Thyroid gland (tissue), 4 donors: ENCODE measurements at regions not wholly inside any gene's neighbourhood (a gene's known extent, or its start where the extent isn't known, plus 50 kb on each side); places are given as distances from the start of the nearest gene placed in this dataset.

Source experiments
- DNase-seq, 2 donors: peaks; one replicate each; pipeline ENCODE4 v3.0.0-alpha.2; 2019
- H3K27ac ChIP-seq, 3 donors: fragments of 200-600 bp; sonication (generic); 1 replicate in 2 of 3; 2 replicates in 1 of 3; pipeline ENCODE4 v1.5.1; 2016 to 2019; ENCODE audit warnings: mild to moderate bottlenecking in 1 of 3, moderate library complexity in 1 of 3
- H3K27me3 ChIP-seq: fragments of 200-600 bp; sonication (generic); one replicate; pipeline ENCODE4 v1.5.1; 2019
- H3K36me3 ChIP-seq, 2 donors: fragments of 200-600 bp; sonication (generic); one replicate each; pipeline ENCODE4 v1.5.1; 2016 to 2019
- H3K4me1 ChIP-seq, 2 donors: fragments of 200-600 bp; sonication (generic); one replicate each; pipeline ENCODE4 v1.5.1; 2017 to 2019
- H3K4me3 ChIP-seq, 3 donors: fragments of 200-600 bp; sonication (generic); replicated peaks in 1 of 3; 1 replicate in 2 of 3; 2 replicates in 1 of 3; pipeline ENCODE4 v1.5.1; 2016; ENCODE audit warnings: mild to moderate bottlenecking in 1 of 3
- H3K9me3 ChIP-seq: fragments of 200-600 bp; sonication (generic); one replicate; pipeline ENCODE4 v1.5.1; 2017
- CTCF ChIP-seq, 6 experiments: fragments of 200-600 bp in 3 of 6; fragments of 450-650 bp in 3 of 6; sonication (generic) in 3 of 6; IDR thresholded peaks; one replicate each; pipeline ENCODE4 v1.5.1; 2016 to 2019; ENCODE audit warnings: antibody characterized with exemption in 6 of 6, mild to moderate bottlenecking in 2 of 6, inconsistent platforms in 1 of 6, moderate library complexity in 1 of 6
- POLR2A ChIP-seq, 2 donors: fragments of 450-650 bp; IDR thresholded peaks; one replicate each; pipeline ENCODE4 v1.6.1; 2017; ENCODE audit warnings: antibody characterized with exemption in 2 of 2, mild to moderate bottlenecking in 2 of 2, moderate library complexity in 1 of 2
- WGBS, 2 donors: methylation state at CpG; one replicate each; pipeline ENCODE4 v1.1.5; 2017; 5-methylcytosine and 5-hydroxymethylcytosine counted together
- intact Hi-C: fragments of 100-400 bp; cut with DNase I; formaldehyde crosslinking; loops from one replicate; pipeline ENCODE4 v1.15.1; 2023

DNA sequence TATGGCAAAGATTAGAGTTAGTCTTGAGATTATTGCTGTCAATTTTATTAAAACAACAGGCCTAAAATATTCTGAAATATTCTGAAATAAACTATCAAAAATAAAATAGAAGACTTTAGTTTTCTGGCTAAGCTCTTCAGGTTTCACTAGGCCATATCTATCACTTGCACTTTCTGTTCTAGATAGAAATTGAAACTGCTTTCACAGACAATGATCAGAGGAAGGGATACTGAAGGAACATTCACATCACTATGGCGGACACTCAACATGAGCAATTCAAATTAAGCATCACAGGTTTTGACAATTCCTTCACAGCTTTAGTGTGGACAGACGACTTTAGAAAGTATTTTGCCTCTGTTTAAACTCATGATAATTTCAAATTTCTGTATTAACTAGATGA lies 586.4 kb upstream of the REG3G start:
- Histone ChIP-seq H3K9me3 (no peaks in the 10 kb centered on the region), H3K27ac (no peak overlapping the region), H3K36me3 (no peaks in the 10 kb centered on the region), H3K4me1 (no peaks in the 10 kb centered on the region), H3K27me3 (no peaks in the 10 kb centered on the region), H3K4me3 (no peak overlapping the region)
- no peak for DNase-seq
- intact Hi-C loops, result no loop called here
- WGBS, 2 donors, result 47 to 49% methylated on average over 2 of the region's 2 CpGs
- TF ChIP-seq CTCF (IDR thresholded peaks at IDR 0.05) (no peak), POLR2A (IDR thresholded peaks at IDR 0.05) (no peak)

DNA sequence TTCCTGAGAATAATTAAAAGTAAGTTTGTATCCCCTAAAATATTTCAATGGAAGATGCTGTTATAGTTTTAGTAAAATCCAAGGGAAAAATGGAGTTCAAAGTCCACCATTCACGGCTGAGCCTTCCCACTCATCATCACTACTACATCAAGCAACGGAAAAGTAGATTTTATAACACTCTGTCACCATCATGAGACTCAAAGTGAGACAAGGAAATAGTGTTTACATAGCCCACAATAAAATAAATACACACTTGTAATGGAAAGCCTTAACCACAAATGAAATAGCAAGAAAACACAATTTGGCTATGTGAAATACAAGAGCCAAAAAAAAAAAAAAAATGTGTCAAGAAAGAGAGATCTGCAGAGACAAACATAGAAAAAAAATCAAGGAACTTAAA lies 569.9 kb upstream of the REG3G start:
- Histone ChIP-seq H3K36me3 (no peaks in the 10 kb centered on the region), H3K4me1 (no peaks in the 10 kb centered on the region), H3K4me3 (no peak overlapping the region), H3K9me3 (no peaks in the 10 kb centered on the region), H3K27me3 (no peaks in the 10 kb centered on the region), H3K27ac (no peak overlapping the region)
- 72 to 74% methylated on average over 2 of the region's 2 CpGs for WGBS, 2 donors
- intact Hi-C loops, result no loop called here
- no peak for TF ChIP-seq POLR2A (IDR thresholded peaks at IDR 0.05)
- no peak for TF ChIP-seq CTCF (IDR thresholded peaks at IDR 0.05)
- no peak for DNase-seq

- Histone ChIP-seq H3K9me3 (no peaks in the 10 kb centered on the region), H3K27me3 (no peaks in the 10 kb centered on the region), H3K4me3 (no peak overlapping the region), H3K36me3 (no peaks in the 10 kb centered on the region), H3K4me1 (no peaks in the 10 kb centered on the region), H3K27ac (no peak overlapping the region)
- no peak for DNase-seq
- no peak for TF ChIP-seq CTCF (IDR thresholded peaks at IDR 0.05)
- no peak for TF ChIP-seq POLR2A (IDR thresholded peaks at IDR 0.05)
- intact Hi-C loops, result no loop called here
- 79 to 95% methylated on average over 1 of the region's 1 CpG for WGBS, 2 donors
These were observed 568.2 kb upstream of the REG3G start for GRCh38 chr2:78457269-78457668.

GRCh38 chr2:78465707-78466106 lies 559.8 kb upstream of the REG3G start:
- H3K4me1 ChIP-seq, result no peaks in the 10 kb centered on the region
- H3K4me3 ChIP-seq, result no peak overlapping the region
- DNase-seq, result no peak
- no peaks in the 10 kb centered on the region for H3K27me3 ChIP-seq
- TF ChIP-seq POLR2A (IDR thresholded peaks at IDR 0.05) (no peak), CTCF (IDR thresholded peaks at IDR 0.05) (no peak)
- intact Hi-C loops, result no loop called here
- no peak overlapping the region for H3K27ac ChIP-seq
- no peaks in the 10 kb centered on the region for H3K36me3 ChIP-seq
- WGBS, 2 donors, result 89 to 96% methylated on average over 3 of the region's 3 CpGs
- no peaks in the 10 kb centered on the region for H3K9me3 ChIP-seq

DNA sequence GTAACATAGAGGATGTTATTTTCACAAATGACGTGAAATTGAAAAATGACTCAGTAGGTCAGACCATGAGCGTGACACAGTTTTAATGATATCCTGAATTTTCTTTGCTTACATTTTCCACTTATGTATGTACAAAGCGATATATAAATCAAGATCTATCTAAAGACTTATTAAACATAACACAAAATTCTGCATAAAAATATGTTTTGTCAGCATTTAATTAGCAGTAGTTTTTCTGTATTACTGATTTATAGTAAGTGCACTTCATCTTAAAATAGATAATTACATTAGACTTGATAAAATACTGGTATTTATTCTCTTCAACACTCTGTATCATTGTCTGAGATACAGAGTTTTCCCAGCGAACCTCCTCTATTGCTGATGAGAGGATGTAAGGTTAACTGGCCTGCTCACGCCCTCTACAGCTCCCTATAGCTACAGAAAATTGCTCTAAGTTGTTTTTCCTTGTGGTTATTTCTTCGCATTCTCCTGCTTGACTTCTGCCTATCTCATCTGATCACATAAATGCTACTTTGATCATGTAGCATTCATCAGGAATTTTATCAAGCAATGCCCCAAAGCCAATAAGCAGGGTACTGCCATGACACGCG lies 548.8 kb upstream of the REG3G start:
- Histone ChIP-seq H3K27me3 (no peaks in the 10 kb centered on the region), H3K4me3 (no peak overlapping the region), H3K27ac (no peak overlapping the region), H3K36me3 (no peaks in the 10 kb centered on the region), H3K9me3 (no peaks in the 10 kb centered on the region), H3K4me1 (no peaks in the 10 kb centered on the region)
- WGBS, 2 donors, result 88 to 90% methylated on average over 8 of the region's 8 CpGs
- DNase-seq, result no peak
- intact Hi-C loops, result no loop called here
- TF ChIP-seq POLR2A (IDR thresholded peaks at IDR 0.05) (no peak), CTCF (IDR thresholded peaks at IDR 0.05) (no peak)
